GM12865 (cell line): ENCODE measurements at regions not wholly inside any gene's neighbourhood (a gene's known extent, or its start where the extent isn't known, plus 50 kb on each side); places are given as distances from the start of the nearest gene placed in this dataset.
A peak's percentile ranks its signal among the peaks of the same experiment; 100 is the strongest.

Experiments used
- DNase-seq: peaks from one replicate; pipeline ENCODE4 v3.0.0; 2010; ENCODE audit warnings: low read depth
- H3K4me3 ChIP-seq: 2 replicates; pipeline ENCODE4 v1.5.1; 2011; ENCODE audit warnings: mild to moderate bottlenecking, low read depth, low read length, control low read depth
- CTCF ChIP-seq: IDR thresholded peaks from 2 replicates; pipeline ENCODE4 v1.5.1; 2011; ENCODE audit warnings: low read length, control low read depth, low read depth, inconsistent platforms; ENCODE audit not compliant: insufficient read depth; ENCODE audit errors: missing control alignments

- no peak for DNase-seq
- no peak overlapping the region for H3K4me3 ChIP-seq
- no peak for TF ChIP-seq CTCF
These were observed 203.1 kb upstream of the CNOT2 start for GRCh38 chr12:70040141-70040540.

- DNase-seq: no peak
- H3K4me3 ChIP-seq: no peak overlapping the region
- no peak for TF ChIP-seq CTCF
These were observed 200.6 kb upstream of the CNOT2 start for GRCh38 chr12:70042675-70043074.

- no peak overlapping the region for H3K4me3 ChIP-seq
- TF ChIP-seq CTCF: no peak
- DNase-seq: no peak
These were observed 199.6 kb upstream of the CNOT2 start for GRCh38 chr12:70043490-70044138.

GRCh38 chr12:70044167-70044566 is 199.1 kb upstream of the CNOT2 start:
- no peak for DNase-seq
- no peak overlapping the region for H3K4me3 ChIP-seq
- no peak for TF ChIP-seq CTCF

GRCh38 chr12:70045036-70045435 is 198.2 kb upstream of the CNOT2 start:
- TF ChIP-seq CTCF: no peak
- no peak for DNase-seq
- H3K4me3 ChIP-seq: no peak overlapping the region

GRCh38 chr12:70045514-70045913 is 197.7 kb upstream of the CNOT2 start:
- no peak for TF ChIP-seq CTCF
- no peak overlapping the region for H3K4me3 ChIP-seq
- DNase-seq: no peak

GRCh38 chr12:70048521-70049250 is 194.5 kb upstream of the CNOT2 start:
- TF ChIP-seq CTCF: no peak
- DNase-seq: peak; percentile 40
- H3K4me3 ChIP-seq: no peak overlapping the region
